OCI-LY3 (cell line): ENCODE measurements at regions not wholly inside any gene's neighbourhood (a gene's known extent, or its start where the extent isn't known, plus 50 kb on each side); places are given as distances from the start of the nearest gene placed in this dataset.

Source experiments
- EZH2phosphoT487 ChIP-seq: fragments of 200-600 bp; shearing (Covaris generic); IDR thresholded peaks from 2 replicates; pipeline ENCODE4 v1.6.1; 2018; ENCODE audit warnings: antibody characterized with exemption, mixed run types, low read depth
- TF ChIP-seq, protein P1 (sequence below): fragments of 200-600, 300-600 bp; sonication (generic); IDR thresholded peaks from 2 replicates; pipeline ENCODE4 v1.5.1; 2014; ENCODE audit warnings: antibody characterized with exemption, low read length, low read depth

DNA sequence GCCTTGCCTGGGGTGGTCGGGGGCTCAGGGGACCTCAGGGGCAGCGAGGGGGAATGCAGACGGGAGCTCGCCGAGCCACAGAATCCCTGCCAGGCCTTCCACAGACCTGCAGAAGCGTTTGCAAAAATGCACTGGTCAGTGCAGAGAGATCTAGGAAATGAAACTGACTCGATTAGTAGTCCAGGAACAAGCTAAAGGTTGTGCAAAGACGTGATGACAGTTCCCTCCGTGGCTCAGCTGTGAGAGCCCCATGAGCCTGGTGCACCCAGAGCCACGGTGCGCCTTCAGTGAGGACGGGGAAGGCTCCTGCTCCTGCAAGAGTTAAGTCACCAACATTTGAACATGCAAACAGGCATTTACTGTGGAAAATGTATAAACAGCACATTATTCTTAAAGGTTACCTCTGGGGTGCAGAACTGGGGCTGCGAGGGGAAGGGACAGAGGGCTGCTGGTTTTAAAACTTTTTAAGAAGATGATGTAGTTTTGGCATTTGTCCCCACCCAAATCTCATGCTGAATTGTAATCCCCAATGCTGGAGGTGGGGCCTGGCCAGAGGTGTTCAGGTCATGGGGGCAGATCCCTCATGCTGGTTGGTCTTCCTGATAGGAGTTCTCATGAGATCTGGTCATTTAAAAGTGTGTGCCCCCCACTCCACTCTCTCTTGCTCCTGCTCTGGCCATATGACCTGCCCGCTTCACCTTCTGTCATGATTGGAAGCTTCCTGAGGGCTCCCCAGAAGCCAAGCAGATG lies 147.3 kb downstream of the DLL1 start:
- TF ChIP-seq, protein P1, sequence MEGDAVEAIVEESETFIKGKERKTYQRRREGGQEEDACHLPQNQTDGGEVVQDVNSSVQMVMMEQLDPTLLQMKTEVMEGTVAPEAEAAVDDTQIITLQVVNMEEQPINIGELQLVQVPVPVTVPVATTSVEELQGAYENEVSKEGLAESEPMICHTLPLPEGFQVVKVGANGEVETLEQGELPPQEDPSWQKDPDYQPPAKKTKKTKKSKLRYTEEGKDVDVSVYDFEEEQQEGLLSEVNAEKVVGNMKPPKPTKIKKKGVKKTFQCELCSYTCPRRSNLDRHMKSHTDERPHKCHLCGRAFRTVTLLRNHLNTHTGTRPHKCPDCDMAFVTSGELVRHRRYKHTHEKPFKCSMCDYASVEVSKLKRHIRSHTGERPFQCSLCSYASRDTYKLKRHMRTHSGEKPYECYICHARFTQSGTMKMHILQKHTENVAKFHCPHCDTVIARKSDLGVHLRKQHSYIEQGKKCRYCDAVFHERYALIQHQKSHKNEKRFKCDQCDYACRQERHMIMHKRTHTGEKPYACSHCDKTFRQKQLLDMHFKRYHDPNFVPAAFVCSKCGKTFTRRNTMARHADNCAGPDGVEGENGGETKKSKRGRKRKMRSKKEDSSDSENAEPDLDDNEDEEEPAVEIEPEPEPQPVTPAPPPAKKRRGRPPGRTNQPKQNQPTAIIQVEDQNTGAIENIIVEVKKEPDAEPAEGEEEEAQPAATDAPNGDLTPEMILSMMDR, result no peak
- no peak for TF ChIP-seq EZH2phosphoT487
